ENCODE measurements at regions not wholly inside any gene's neighbourhood (a gene's known extent, or its start where the extent isn't known, plus 50 kb on each side); places are given as distances from the start of the nearest gene placed in this dataset.

GRCh38 chr6:106746652-106747051 lies 117.3 kb downstream of the QRSL1 start:
- H3K9ac ChIP-seq (ENCODE audit: insufficient read depth, low read length) = no peak overlapping the region
- no peaks in the 10 kb centered on the region for H3K79me2 ChIP-seq (ENCODE audit: control insufficient read depth, insufficient read depth, low read length)
- H3K4me2 ChIP-seq (ENCODE audit: extremely low read depth, insufficient read depth, low read length) = no peak overlapping the region
- H3K9me3 ChIP-seq (ENCODE audit: control insufficient read depth, insufficient read depth, low read depth, low read length) = no peaks in the 10 kb centered on the region
- H4K20me1 ChIP-seq (ENCODE audit: control insufficient read depth, extremely low read depth, insufficient read depth, low read length) = no peaks in the 10 kb centered on the region
- H3K36me3 ChIP-seq (ENCODE audit: control insufficient read depth, insufficient read depth, low read length) = no peaks in the 10 kb centered on the region
- peak; percentile 1 to 84 for DNase-seq (ENCODE audit: low read depth in 2 of 2)
- H3K27ac ChIP-seq (ENCODE audit: insufficient read depth, low read length) = no peak overlapping the region
- H3K27me3 ChIP-seq (ENCODE audit: control insufficient read depth, insufficient read depth, low read length) = no peaks in the 10 kb centered on the region
- no peak overlapping the region for H2AFZ ChIP-seq (ENCODE audit: low read length)
- no peak overlapping the region for H3K4me3 ChIP-seq (replicated peaks in 1 of 4; ENCODE audit: control extremely low read depth in 1 of 4, insufficient read depth in 1 of 4, low read depth in 3 of 4, low read length in 4 of 4)
- no peaks in the 10 kb centered on the region for H3K4me1 ChIP-seq (ENCODE audit: control insufficient read depth, extremely low read depth, insufficient read depth, low read length)
- TF ChIP-seq EZH2 (IDR thresholded peaks at IDR 0.05; ENCODE audit: low read length, missing control alignments) (no peak), CTCF (conservative IDR thresholded peaks at IDR 0.05 in 1 of 2, IDR thresholded peaks at IDR 0.05 in 1 of 2; ENCODE audit: low read depth in 1 of 2, low read length in 2 of 2) (no peak)

- DNase-seq (ENCODE audit: low read depth in 2 of 2) = peak in 1 of 2 donors; percentile 7
- TF ChIP-seq CTCF (conservative IDR thresholded peaks at IDR 0.05 in 1 of 2, IDR thresholded peaks at IDR 0.05 in 1 of 2; ENCODE audit: low read depth in 1 of 2, low read length in 2 of 2) (no peak), EZH2 (IDR thresholded peaks at IDR 0.05; ENCODE audit: low read length, missing control alignments) (no peak)
- Histone ChIP-seq H3K36me3 (ENCODE audit: control insufficient read depth, insufficient read depth, low read length) (no peaks in the 10 kb centered on the region), H3K27ac (ENCODE audit: insufficient read depth, low read length) (no peak overlapping the region), H2AFZ (ENCODE audit: low read length) (no peak overlapping the region), H3K27me3 (ENCODE audit: control insufficient read depth, insufficient read depth, low read length) (no peaks in the 10 kb centered on the region), H3K9ac (ENCODE audit: insufficient read depth, low read length) (no peak overlapping the region), H3K4me3 (replicated peaks in 1 of 4; ENCODE audit: control extremely low read depth in 1 of 4, insufficient read depth in 1 of 4, low read depth in 3 of 4, low read length in 4 of 4) (no peak overlapping the region), H3K79me2 (ENCODE audit: control insufficient read depth, insufficient read depth, low read length) (no peaks in the 10 kb centered on the region), H3K9me3 (ENCODE audit: control insufficient read depth, insufficient read depth, low read depth, low read length) (no peaks in the 10 kb centered on the region), H3K4me1 (ENCODE audit: control insufficient read depth, extremely low read depth, insufficient read depth, low read length) (no peaks in the 10 kb centered on the region), H4K20me1 (ENCODE audit: control insufficient read depth, extremely low read depth, insufficient read depth, low read length) (no peaks in the 10 kb centered on the region), H3K4me2 (ENCODE audit: extremely low read depth, insufficient read depth, low read length) (no peak overlapping the region)
These were observed 116.6 kb downstream of the QRSL1 start for GRCh38 chr6:106745824-106746582.

GRCh38 chr6:106745197-106745770 lies 115.9 kb downstream of the QRSL1 start:
- DNase-seq (ENCODE audit: low read depth in 2 of 2) = no peak

More at GRCh38 chr6:106745197-106745770, 115.9 kb downstream of the QRSL1 start:
- Histone ChIP-seq H3K79me2 (ENCODE audit: control insufficient read depth, insufficient read depth, low read length) (no peaks in the 10 kb centered on the region), H3K9ac (ENCODE audit: insufficient read depth, low read length) (no peak overlapping the region), H3K4me3 (replicated peaks in 1 of 4; ENCODE audit: control extremely low read depth in 1 of 4, insufficient read depth in 1 of 4, low read depth in 3 of 4, low read length in 4 of 4) (no peak overlapping the region), H2AFZ (ENCODE audit: low read length) (no peak overlapping the region), H4K20me1 (ENCODE audit: control insufficient read depth, extremely low read depth, insufficient read depth, low read length) (no peaks in the 10 kb centered on the region), H3K36me3 (ENCODE audit: control insufficient read depth, insufficient read depth, low read length) (no peaks in the 10 kb centered on the region), H3K27me3 (ENCODE audit: control insufficient read depth, insufficient read depth, low read length) (no peaks in the 10 kb centered on the region), H3K27ac (ENCODE audit: insufficient read depth, low read length) (no peak overlapping the region), H3K4me1 (ENCODE audit: control insufficient read depth, extremely low read depth, insufficient read depth, low read length) (no peaks in the 10 kb centered on the region), H3K9me3 (ENCODE audit: control insufficient read depth, insufficient read depth, low read depth, low read length) (no peaks in the 10 kb centered on the region), H3K4me2 (ENCODE audit: extremely low read depth, insufficient read depth, low read length) (no peak overlapping the region)
- TF ChIP-seq CTCF (conservative IDR thresholded peaks at IDR 0.05 in 1 of 2, IDR thresholded peaks at IDR 0.05 in 1 of 2; ENCODE audit: low read depth in 1 of 2, low read length in 2 of 2) = no peak
